SK-N-SH (cell line): ENCODE measurements at regions not wholly inside any gene's neighbourhood (a gene's known extent, or its start where the extent isn't known, plus 50 kb on each side); places are given as distances from the start of the nearest gene placed in this dataset.

ENCODE experiments used
- CTCF ChIA-PET: fragments of 300-600, 350-600 bp; formaldehyde crosslinking; extraction: SDS; loops from one replicate; lab custom pipeline; 2021; lab: Yijun Ruan, JAX
- POLR2A ChIA-PET: fragments of 350-600 bp; sonication (Branson Sonifier 250); formaldehyde crosslinking; extraction: SDS; loops from one replicate; lab custom pipeline; 2020; ENCODE audit warnings: antibody characterized with exemption, inconsistent platforms; lab: Yijun Ruan, JAX
- DNase-seq: peaks from one replicate; pipeline ENCODE4 v3.0.0; 2012
- H2AFZ ChIP-seq: fragments of 200-600 bp; sonication (generic); 2 replicates; pipeline ENCODE4 v1.8.1; 2016; ENCODE audit warnings: antibody characterized with exemption, mild to moderate bottlenecking, low read depth
- H3F3A ChIP-seq: fragments of 200-600 bp; sonication (generic); replicated peaks from 2 replicates; pipeline ENCODE3; 2016; ENCODE audit warnings: antibody characterized with exemption, mild to moderate bottlenecking; ENCODE audit not compliant: insufficient read depth
- H3K27ac ChIP-seq, 2 experiments: fragments of 200-500 bp in 1 of 2; fragments of 200-600 bp in 1 of 2; sonication (Bioruptor generic) in 1 of 2; sonication (generic), shearing (Covaris generic) in 1 of 2; 2 replicates each; pipeline versions ENCODE4 v1.5.1 to v1.6.1; 2014 to 2016; ENCODE audit warnings: low read depth in 2 of 2, inconsistent platforms in 1 of 2, low read length in 1 of 2, mild to moderate bottlenecking in 1 of 2, mixed read lengths in 1 of 2
- H3K27me3 ChIP-seq: fragments of 200-600 bp; sonication (generic), shearing (Covaris generic); 2 replicates; pipeline ENCODE4 v1.6.1; 2016; ENCODE audit warnings: mixed run types; ENCODE audit not compliant: insufficient read depth
- H3K36me3 ChIP-seq, 2 experiments: fragments of 200-500 bp in 1 of 2; fragments of 200-600 bp in 1 of 2; sonication (Bioruptor generic) in 1 of 2; sonication (generic) in 1 of 2; replicated peaks in 1 of 2; 2 replicates each; pipeline versions ENCODE3 to v1.5.1; 2014 to 2016; ENCODE audit warnings: low read length in 1 of 2, mild to moderate bottlenecking in 1 of 2; ENCODE audit not compliant: insufficient read depth in 2 of 2, control insufficient read depth in 1 of 2
- H3K4me1 ChIP-seq, 2 experiments: fragments of 200-500 bp in 1 of 2; fragments of 200-600 bp in 1 of 2; sonication (Bioruptor generic) in 1 of 2; sonication (generic), shearing (Covaris generic) in 1 of 2; 2 replicates each; pipeline versions ENCODE4 v1.5.1 to v1.6.1; 2014 to 2016; ENCODE audit warnings: low read depth in 1 of 2, low read length in 1 of 2, mixed run types in 1 of 2; ENCODE audit not compliant: insufficient read depth in 2 of 2, control insufficient read depth in 1 of 2
- H3K4me2 ChIP-seq: fragments of 200-600 bp; sonication (generic), shearing (Covaris generic); 2 replicates; pipeline ENCODE4 v1.6.1; 2017; ENCODE audit warnings: mixed run types
- H3K4me3 ChIP-seq, 2 experiments: fragments of 200-500 bp in 1 of 2; fragments of 200-600 bp in 1 of 2; sonication (Bioruptor generic) in 1 of 2; sonication (generic), shearing (Covaris generic) in 1 of 2; 2 replicates each; pipeline versions ENCODE4 v1.5.1 to v1.8.1; 2014 to 2016; ENCODE audit warnings: low read depth in 2 of 2, inconsistent platforms in 1 of 2, low read length in 1 of 2, mild to moderate bottlenecking in 1 of 2, mixed read lengths in 1 of 2, moderate library complexity in 1 of 2
- H3K79me2 ChIP-seq: fragments of 200-600 bp; sonication (generic); 2 replicates; pipeline ENCODE4 v1.8.1; 2017; ENCODE audit warnings: mild to moderate bottlenecking; ENCODE audit not compliant: insufficient read depth
- H3K9ac ChIP-seq: fragments of 200-600 bp; sonication (generic); 2 replicates; pipeline ENCODE4 v1.6.1; 2017; ENCODE audit warnings: mixed run types
- H3K9me2 ChIP-seq: fragments of 200-600 bp; sonication (generic); 2 replicates; pipeline ENCODE4 v1.6.1; 2017; ENCODE audit warnings: mixed run types
- H3K9me3 ChIP-seq: fragments of 200-600 bp; sonication (generic); 2 replicates; pipeline ENCODE4 v1.6.1; 2017; ENCODE audit warnings: mixed run types, mild to moderate bottlenecking, moderate library complexity
- H4K20me1 ChIP-seq: fragments of 200-600 bp; sonication (generic); 2 replicates; pipeline ENCODE4 v1.6.1; 2017; ENCODE audit warnings: mild to moderate bottlenecking, mixed run types; ENCODE audit not compliant: insufficient read depth
- CHD2 ChIP-seq: fragments of 150-350 bp; IDR thresholded peaks from 2 replicates; pipeline ENCODE4 v1.6.1; 2018; ENCODE audit warnings: low read length; ENCODE audit not compliant: partially characterized antibody
- ELF1 ChIP-seq: IDR thresholded peaks from 2 replicates; pipeline ENCODE4 v1.4.0; 2012
- EP300 ChIP-seq, 2 experiments: IDR thresholded peaks; 2 replicates each; pipeline versions ENCODE4 v1.4.0 to v1.6.1; 2012; ENCODE audit warnings: borderline replicate concordance in 1 of 2, low read depth in 1 of 2, low read length in 1 of 2
- FOXM1 ChIP-seq: IDR thresholded peaks from 2 replicates; pipeline ENCODE4 v1.4.0; 2012; ENCODE audit warnings: low read depth, mild to moderate bottlenecking
- GATA2 ChIP-seq: sonication (generic); formaldehyde crosslinking; IDR thresholded peaks from 2 replicates; pipeline ENCODE4 v1.5.0; 2020; ENCODE audit warnings: mild to moderate bottlenecking, missing genetic modification reagents
- JUND ChIP-seq: IDR thresholded peaks from 2 replicates; pipeline ENCODE4 v1.4.0; 2012
- MEF2A ChIP-seq: IDR thresholded peaks from 2 replicates; pipeline ENCODE4 v1.4.0; 2012; ENCODE audit warnings: low read depth, borderline replicate concordance
- MXI1 ChIP-seq: IDR thresholded peaks from 2 replicates; pipeline ENCODE4 v1.6.1; 2012; ENCODE audit warnings: mild to moderate bottlenecking, low read depth, low read length, improper control_type of control experiment
- NFIC ChIP-seq: IDR thresholded peaks from 2 replicates; pipeline ENCODE4 v1.4.0; 2012; ENCODE audit warnings: borderline replicate concordance
- NRF1 ChIP-seq: IDR thresholded peaks from 2 replicates; pipeline ENCODE4 v1.6.1; 2012; ENCODE audit warnings: low read depth, mild to moderate bottlenecking, low read length
- PBX3 ChIP-seq: IDR thresholded peaks from 2 replicates; pipeline ENCODE4; 2012
- RAD21 ChIP-seq: IDR thresholded peaks from 2 replicates; pipeline ENCODE4 v1.6.1; 2012; ENCODE audit warnings: mild to moderate bottlenecking, low read length
- RXRA ChIP-seq: IDR thresholded peaks from 2 replicates; pipeline ENCODE4 v1.4.0; 2012; ENCODE audit warnings: low read depth, mild to moderate bottlenecking, borderline replicate concordance
- SMC3 ChIP-seq: IDR thresholded peaks from 2 replicates; pipeline ENCODE4 v1.6.1; 2012; ENCODE audit warnings: low read depth, low read length, improper control_type of control experiment
- TAF1 ChIP-seq: IDR thresholded peaks from 2 replicates; pipeline ENCODE4 v1.6.1; 2012; ENCODE audit warnings: low read depth, mild to moderate bottlenecking, low read length, moderate library complexity, borderline replicate concordance
- USF2 ChIP-seq: fragments of 150-350 bp; IDR thresholded peaks from 2 replicates; pipeline ENCODE4 v1.6.1; 2017; ENCODE audit warnings: antibody characterized with exemption, low read length, low read depth, borderline replicate concordance
- WGBS: methylation state at CpG from one replicate; pipeline ENCODE4 v1.1.6; 2017; ENCODE audit warnings: low lambda C conversion rate; 5-methylcytosine and 5-hydroxymethylcytosine counted together
- TF ChIP-seq, protein P1 (sequence below): IDR thresholded peaks from 2 replicates; pipeline ENCODE4 v1.4.0; 2012; ENCODE audit warnings: low read depth, borderline replicate concordance

DNA sequence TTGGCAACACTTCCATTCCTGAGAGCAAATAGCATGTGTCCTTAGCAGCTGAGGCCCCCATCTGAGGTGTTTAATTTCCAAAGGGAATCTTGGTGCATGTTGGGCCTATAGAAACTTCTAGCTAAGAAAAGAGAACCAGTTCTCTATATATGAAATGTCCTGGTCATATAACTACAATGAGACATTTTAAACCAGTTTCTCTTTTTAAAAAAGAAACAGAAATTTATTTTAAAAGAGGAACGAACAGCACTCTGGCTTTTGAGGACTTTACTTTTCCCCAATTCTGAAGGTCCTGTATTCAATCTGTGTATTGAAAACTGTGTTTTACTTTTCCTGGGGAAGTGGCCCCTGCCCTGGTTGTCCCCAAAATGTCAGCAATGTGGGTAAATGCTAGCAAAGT lies 94.0 kb upstream of the FOXN2 start:
- Histone ChIP-seq H3K27me3 (no peaks in the 10 kb centered on the region), H3F3A (no peaks in the 10 kb centered on the region), H4K20me1 (no peaks in the 10 kb centered on the region), H3K4me3 (no peak overlapping the region), H3K79me2 (no peaks in the 10 kb centered on the region), H3K4me2 (no peak overlapping the region), H3K4me1 (no peaks in the 10 kb centered on the region), H3K9me2 (no peaks in the 10 kb centered on the region), H3K9me3 (no peaks in the 10 kb centered on the region), H3K36me3 (no peaks in the 10 kb centered on the region), H3K9ac (no peak overlapping the region), H2AFZ (no peak overlapping the region), H3K27ac (no peak overlapping the region)
- no peak for DNase-seq
- no peak for TF ChIP-seq CHD2
- TF ChIP-seq ELF1, result no peak
- no peak for TF ChIP-seq NRF1
- TF ChIP-seq RXRA, result no peak
- TF ChIP-seq PBX3, result no peak
- TF ChIP-seq EP300 (IDR thresholded peaks at IDR 0.05; ENCODE audit: borderline replicate concordance in 1 of 2, low read depth in 1 of 2, low read length in 1 of 2), result no peak
- no peak for TF ChIP-seq SMC3
- 51% methylated on average over 1 of the region's 1 CpG for WGBS
- CTCF ChIA-PET, result interaction anchor here (0.8 kb wide), 1 partner anchor 29 kb away, joined by 3 read pairs; no protein-coding TSS in a partner anchor
- POLR2A ChIA-PET, result no interaction called here

GRCh38 chr2:48221846-48222516 lies 92.5 kb upstream of the FOXN2 start:
- POLR2A ChIA-PET, result no interaction called here
- Histone ChIP-seq H3K27ac (no peak overlapping the region), H3K9me2 (0 out of 2 replicates have a peak, but pooled peaks cover 2% of the 10 kb centered on the region), H4K20me1 (no peaks in the 10 kb centered on the region), H3F3A (no peaks in the 10 kb centered on the region), H2AFZ (no peak overlapping the region), H3K27me3 (no peaks in the 10 kb centered on the region), H3K9me3 (no peaks in the 10 kb centered on the region), H3K9ac (no peak overlapping the region), H3K4me2 (no peak overlapping the region), H3K4me3 (no peak overlapping the region), H3K4me1 (no peaks in the 10 kb centered on the region), H3K79me2 (no peaks in the 10 kb centered on the region), H3K36me3 (no peaks in the 10 kb centered on the region)
- DNase-seq, result no peak
- WGBS, result 57% methylated on average over 4 of the region's 4 CpGs
- CTCF ChIA-PET, result interaction anchor here (0.6 kb wide), 1 partner anchor 51 kb away, joined by 3 read pairs; no protein-coding TSS in a partner anchor
- TF ChIP-seq RXRA, result no peak

DNA sequence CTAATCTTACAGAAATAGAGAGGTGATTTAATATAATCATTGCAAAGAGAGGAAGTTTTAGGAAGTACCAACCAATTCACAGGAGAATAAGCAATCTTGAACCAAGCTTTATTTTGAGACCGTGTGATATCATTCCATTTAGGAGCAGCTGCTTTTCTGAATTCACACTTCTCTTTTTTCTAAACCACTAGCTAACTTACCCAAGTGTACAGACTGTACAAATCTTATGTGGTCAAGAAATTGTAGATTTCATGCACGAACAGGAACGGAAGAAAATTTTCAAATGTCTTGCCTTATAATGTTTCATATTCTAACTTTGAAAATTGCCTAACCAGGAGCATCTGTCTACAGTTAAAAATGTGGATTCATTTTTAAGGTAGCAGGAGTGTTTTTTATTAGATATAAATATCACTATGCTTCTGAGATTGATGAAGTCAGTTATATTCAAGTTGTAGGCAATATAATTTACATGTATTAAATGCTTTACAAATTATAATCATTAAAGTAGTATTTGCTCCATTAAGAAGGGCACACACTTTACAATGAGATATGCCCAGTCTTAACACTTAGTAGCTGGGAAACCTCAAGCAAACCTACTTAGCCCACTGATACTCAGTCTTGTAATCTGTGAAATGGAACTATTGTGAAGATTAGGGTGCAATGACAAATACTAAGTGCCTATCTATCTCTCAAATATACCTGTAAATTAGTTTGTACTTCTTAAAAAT lies 86.7 kb upstream of the FOXN2 start:
- no peak for DNase-seq
- Histone ChIP-seq H3K27me3 (no peaks in the 10 kb centered on the region), H3K4me3 (no peak overlapping the region), H3K4me2 (no peak overlapping the region), H3K79me2 (no peaks in the 10 kb centered on the region), H3K27ac (no peak overlapping the region), H3K36me3 (no peaks in the 10 kb centered on the region), H3K9ac (no peak overlapping the region), H4K20me1 (no peaks in the 10 kb centered on the region), H3F3A (no peaks in the 10 kb centered on the region), H3K9me2 (0 out of 2 replicates have a peak, but pooled peaks cover 2% of the 10 kb centered on the region), H2AFZ (no peak overlapping the region), H3K9me3 (no peaks in the 10 kb centered on the region), H3K4me1 (no peaks in the 10 kb centered on the region)
- CTCF ChIA-PET, result no interaction called here
- WGBS, result 68% methylated on average over 3 of the region's 3 CpGs
- POLR2A ChIA-PET, result interaction anchor here (0.7 kb wide), 1 partner anchor 16 kb away, joined by 6 read pairs; no protein-coding TSS in a partner anchor
- TF ChIP-seq MXI1 (no peak), NFIC (no peak), RAD21 (no peak), JUND (no peak), RXRA (no peak), GATA2 (CRISPR knock-in tag) (no peak), TAF1 (no peak), MEF2A (no peak), CHD2 (no peak), USF2 (no peak), FOXM1 (no peak)
- TF ChIP-seq, protein P1, sequence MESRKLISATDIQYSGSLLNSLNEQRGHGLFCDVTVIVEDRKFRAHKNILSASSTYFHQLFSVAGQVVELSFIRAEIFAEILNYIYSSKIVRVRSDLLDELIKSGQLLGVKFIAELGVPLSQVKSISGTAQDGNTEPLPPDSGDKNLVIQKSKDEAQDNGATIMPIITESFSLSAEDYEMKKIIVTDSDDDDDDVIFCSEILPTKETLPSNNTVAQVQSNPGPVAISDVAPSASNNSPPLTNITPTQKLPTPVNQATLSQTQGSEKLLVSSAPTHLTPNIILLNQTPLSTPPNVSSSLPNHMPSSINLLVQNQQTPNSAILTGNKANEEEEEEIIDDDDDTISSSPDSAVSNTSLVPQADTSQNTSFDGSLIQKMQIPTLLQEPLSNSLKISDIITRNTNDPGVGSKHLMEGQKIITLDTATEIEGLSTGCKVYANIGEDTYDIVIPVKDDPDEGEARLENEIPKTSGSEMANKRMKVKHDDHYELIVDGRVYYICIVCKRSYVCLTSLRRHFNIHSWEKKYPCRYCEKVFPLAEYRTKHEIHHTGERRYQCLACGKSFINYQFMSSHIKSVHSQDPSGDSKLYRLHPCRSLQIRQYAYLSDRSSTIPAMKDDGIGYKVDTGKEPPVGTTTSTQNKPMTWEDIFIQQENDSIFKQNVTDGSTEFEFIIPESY, result no peak
